Epithelial cell of proximal tubule (primary cell): ENCODE measurements at regions not wholly inside any gene's neighbourhood (a gene's known extent, or its start where the extent isn't known, plus 50 kb on each side); places are given as distances from the start of the nearest gene placed in this dataset.

Source experiments
- DNase-seq: peaks from one replicate; pipeline ENCODE4 v3.0.0-alpha.2; 2011; ENCODE audit warnings: low read depth
- H3K4me3 ChIP-seq: 2 replicates; pipeline ENCODE4 v1.5.1; 2011; ENCODE audit warnings: low read depth, mild to moderate bottlenecking, low read length
- CTCF ChIP-seq: conservative IDR thresholded peaks from 2 replicates; pipeline ENCODE4 v1.5.1; 2012; ENCODE audit warnings: low read depth, mild to moderate bottlenecking, low read length

GRCh38 chr6:153618371-153619322, 420.4 kb upstream of the OPRM1 start:
- TF ChIP-seq CTCF, result no peak
- no peak overlapping the region for H3K4me3 ChIP-seq
- DNase-seq, result no peak

GRCh38 chr6:153616506-153616905, 422.5 kb upstream of the OPRM1 start:
- TF ChIP-seq CTCF, result no peak

GRCh38 chr6:153613719-153614455, 425.2 kb upstream of the OPRM1 start:
- no peak overlapping the region for H3K4me3 ChIP-seq
- no peak for TF ChIP-seq CTCF
- no peak for DNase-seq

More at GRCh38 chr6:153616506-153616905, 422.5 kb upstream of the OPRM1 start:
- H3K4me3 ChIP-seq, result no peak overlapping the region
- no peak for DNase-seq

GRCh38 chr6:153602401-153602800, 436.6 kb upstream of the OPRM1 start:
- DNase-seq, result no peak
- H3K4me3 ChIP-seq, result no peak overlapping the region
- TF ChIP-seq CTCF, result no peak

- H3K4me3 ChIP-seq, result no peak overlapping the region
- no peak for TF ChIP-seq CTCF
- no peak for DNase-seq
These were observed 439.1 kb upstream of the OPRM1 start for GRCh38 chr6:153599901-153600300.

- TF ChIP-seq CTCF, result no peak
- H3K4me3 ChIP-seq, result no peak overlapping the region
- DNase-seq, result no peak
These were observed 443.1 kb upstream of the OPRM1 start for GRCh38 chr6:153595903-153596302.
